Neuronal stem cell (in vitro differentiated cells): ENCODE measurements at regions not wholly inside any gene's neighbourhood (a gene's known extent, or its start where the extent isn't known, plus 50 kb on each side); places are given as distances from the start of the nearest gene placed in this dataset.

ENCODE experiments used
- DNase-seq: peaks from one replicate; pipeline ENCODE4 v3.0.0-alpha.2; 2013; ENCODE audit warnings: low spot score
- H2AFZ ChIP-seq: one replicate; pipeline ENCODE4 v1.6.1; 2013; ENCODE audit warnings: mild to moderate bottlenecking, low read length, inconsistent platforms
- H2AK5ac ChIP-seq: 2 replicates; pipeline ENCODE4 v1.6.1; 2013; ENCODE audit warnings: low read depth, mild to moderate bottlenecking, inconsistent platforms, low read length, moderate library complexity, mixed read lengths
- H2BK120ac ChIP-seq: 2 replicates; pipeline ENCODE4 v1.6.1; 2013; ENCODE audit warnings: low read depth, mild to moderate bottlenecking, inconsistent platforms, low read length, moderate library complexity, mixed read lengths
- H2BK12ac ChIP-seq: one replicate; pipeline ENCODE4 v1.6.1; 2013; ENCODE audit warnings: low read length, inconsistent platforms
- H2BK15ac ChIP-seq: 2 replicates; pipeline ENCODE4 v1.6.1; 2013; ENCODE audit warnings: mild to moderate bottlenecking, low read length, inconsistent platforms, mixed read lengths
- H2BK5ac ChIP-seq: one replicate; pipeline ENCODE4 v1.6.1; 2013; ENCODE audit warnings: inconsistent platforms, mild to moderate bottlenecking, low read length, moderate library complexity
- H3K14ac ChIP-seq: one replicate; pipeline ENCODE4 v1.6.1; 2013; ENCODE audit warnings: low read length, inconsistent platforms
- H3K18ac ChIP-seq: 2 replicates; pipeline ENCODE4 v1.6.1; 2013; ENCODE audit warnings: low read length, inconsistent platforms
- H3K23ac ChIP-seq: 2 replicates; pipeline ENCODE4 v1.6.1; 2013; ENCODE audit warnings: low read depth, mild to moderate bottlenecking, mixed read lengths, low read length, inconsistent platforms; ENCODE audit not compliant: poor library complexity
- H3K27ac ChIP-seq: replicated peaks from 3 replicates; pipeline ENCODE4 v1.5.1; 2013; ENCODE audit warnings: low read length, inconsistent platforms
- H3K27me3 ChIP-seq, 3 experiments: 2 replicates each; pipeline ENCODE4 v1.6.1; 2013; ENCODE audit warnings: low read length in 3 of 3, mild to moderate bottlenecking in 2 of 3, inconsistent platforms in 1 of 3, low read depth in 1 of 3, mixed read lengths in 1 of 3, moderate library complexity in 1 of 3; ENCODE audit not compliant: control insufficient read depth in 3 of 3, insufficient read depth in 3 of 3
- H3K36me3 ChIP-seq, 2 donors: replicated peaks in 1 of 2; 2 replicates each; pipeline ENCODE4 v1.6.1; 2013; ENCODE audit warnings: low read length in 2 of 2; ENCODE audit not compliant: control insufficient read depth in 2 of 2, insufficient read depth in 2 of 2
- H3K4ac ChIP-seq: 2 replicates; pipeline ENCODE4 v1.6.1; 2013; ENCODE audit warnings: inconsistent platforms, mild to moderate bottlenecking, low read length, moderate library complexity
- H3K4me1 ChIP-seq, 2 donors: 1 replicate in 1 of 2; 2 replicates in 1 of 2; pipeline ENCODE4 v1.6.1; 2013; ENCODE audit warnings: low read length in 2 of 2, low read depth in 1 of 2; ENCODE audit not compliant: control insufficient read depth in 2 of 2, insufficient read depth in 1 of 2
- H3K4me2 ChIP-seq: one replicate; pipeline ENCODE4 v1.6.1; 2013; ENCODE audit warnings: mild to moderate bottlenecking, low read length, inconsistent platforms; ENCODE audit not compliant: insufficient read depth, poor library complexity, severe bottlenecking
- H3K4me3 ChIP-seq, 2 donors: 2 replicates each; pipeline ENCODE4 v1.5.1; 2013; ENCODE audit warnings: low read length in 2 of 2, mild to moderate bottlenecking in 2 of 2, inconsistent platforms in 1 of 2, moderate library complexity in 1 of 2
- H3K79me1 ChIP-seq: one replicate; pipeline ENCODE4 v1.6.1; 2013; ENCODE audit warnings: low read depth, mild to moderate bottlenecking, inconsistent platforms, low read length, moderate library complexity
- H3K9ac ChIP-seq: one replicate; pipeline ENCODE4 v1.6.1; 2013; ENCODE audit warnings: mild to moderate bottlenecking, low read depth, low read length, inconsistent platforms; ENCODE audit not compliant: poor library complexity
- H3K9me3 ChIP-seq, 2 donors: replicated peaks in 1 of 2; 2 replicates each; pipeline versions ENCODE3 to v1.6.1; 2013; ENCODE audit warnings: low read length in 2 of 2, mild to moderate bottlenecking in 2 of 2, inconsistent platforms in 1 of 2, low read depth in 1 of 2, mixed read lengths in 1 of 2, moderate library complexity in 1 of 2; ENCODE audit not compliant: control insufficient read depth in 2 of 2, insufficient read depth in 1 of 2
- H4K8ac ChIP-seq: one replicate; pipeline ENCODE4 v1.6.1; 2013; ENCODE audit warnings: low read depth, mild to moderate bottlenecking, inconsistent platforms, low read length, moderate library complexity
- H4K91ac ChIP-seq: one replicate; pipeline ENCODE4 v1.6.1; 2013; ENCODE audit warnings: low read length, low read depth, mild to moderate bottlenecking, inconsistent platforms; ENCODE audit not compliant: poor library complexity
- WGBS, 2 donors: extraction: QIAGEN DNeasy Blood & Tissue Kit; methylation state at CpG; one replicate each; pipeline ENCODE4 v1.1.7; 2013; ENCODE audit warnings: missing lambda C conversion rate in 2 of 2, mixed read lengths in 1 of 2; ENCODE audit not compliant: insufficient read length in 2 of 2, insufficient replicate concordance in 1 of 2; ENCODE audit errors: extremely low coverage in 2 of 2; 5-methylcytosine and 5-hydroxymethylcytosine counted together

- Histone ChIP-seq H4K8ac (no peak overlapping the region), H2AK5ac (no peak overlapping the region), H2BK5ac (no peak overlapping the region), H3K27me3 (peaks cover 0 to 1% (median 0%) of the 10 kb centered on the region in 3 experiments), H3K9ac (no peak overlapping the region), H3K14ac (no peak overlapping the region), H2BK12ac (no peak overlapping the region), H3K23ac (no peak overlapping the region), H3K18ac (no peak overlapping the region), H2BK15ac (no peak overlapping the region), H3K79me1 (no peaks in the 10 kb centered on the region), H2BK120ac (no peak overlapping the region), H3K27ac (no peak overlapping the region), H3K4ac (no peak overlapping the region), H3K4me3 (no peak overlapping the region), H3K4me2 (no peak overlapping the region), H4K91ac (no peak overlapping the region), H3K9me3 (no peaks in the 10 kb centered on the region), H2AFZ (no peak overlapping the region), H3K4me1 (peaks cover 3 to 12% of the 10 kb centered on the region in 2 donors), H3K36me3 (no peaks in the 10 kb centered on the region)
- no peak for DNase-seq
- no CpG with 5 or more reads among the region's 4 CpGs for WGBS, 2 donors
Observed at GRCh38 chr2:15791294-15791693, 149.1 kb upstream of the MYCN start.

DNA sequence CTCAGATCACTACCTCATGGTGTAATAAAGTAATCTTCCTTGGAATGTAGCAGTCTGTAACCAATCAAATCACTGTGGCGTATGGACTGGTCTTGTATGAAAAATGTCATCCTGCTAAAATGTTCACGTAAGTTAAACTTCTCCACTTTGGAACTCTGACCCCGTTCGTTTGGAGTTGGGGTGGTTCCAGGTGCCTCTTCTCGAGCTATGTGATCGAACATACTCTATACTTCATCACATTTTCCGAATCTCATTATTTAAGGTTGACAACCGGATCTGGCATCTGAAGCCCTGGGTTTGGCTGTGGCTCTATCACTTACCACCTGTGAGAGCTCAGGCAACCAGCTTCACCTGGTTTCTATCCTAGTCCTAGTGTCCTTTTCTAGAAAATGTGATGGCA lies 148.0 kb upstream of the MYCN start:
- no peak overlapping the region for H3K9ac ChIP-seq
- H2BK120ac ChIP-seq, result no peak overlapping the region
- H3K4me3 ChIP-seq, result no peak overlapping the region
- H3K27ac ChIP-seq, result no peak overlapping the region
- peaks cover 3 to 12% of the 10 kb centered on the region in 2 donors for H3K4me1 ChIP-seq
- no peak overlapping the region for H4K91ac ChIP-seq
- no peaks in the 10 kb centered on the region for H3K36me3 ChIP-seq
- DNase-seq, result no peak
- no peak overlapping the region for H3K4ac ChIP-seq
- no peak overlapping the region for H3K23ac ChIP-seq
- no peak overlapping the region for H2BK5ac ChIP-seq
- H3K4me2 ChIP-seq, result no peak overlapping the region
- no peak overlapping the region for H2BK15ac ChIP-seq
- peaks cover 0 to 7% (median 0%) of the 10 kb centered on the region in 3 experiments for H3K27me3 ChIP-seq
- no peak overlapping the region for H3K14ac ChIP-seq
- no peak overlapping the region for H3K18ac ChIP-seq
- H2AFZ ChIP-seq, result no peak overlapping the region
- no peaks in the 10 kb centered on the region for H3K9me3 ChIP-seq
- H4K8ac ChIP-seq, result no peak overlapping the region
- H2AK5ac ChIP-seq, result no peak overlapping the region
- H3K79me1 ChIP-seq, result no peaks in the 10 kb centered on the region
- H2BK12ac ChIP-seq, result no peak overlapping the region
- no CpG with 5 or more reads among the region's 8 CpGs for WGBS, 2 donors

- Histone ChIP-seq H3K4me3 (no peak overlapping the region), H3K4me2 (no peak overlapping the region), H2AK5ac (peak overlapping the region; percentile 35), H2BK120ac (no peak overlapping the region), H4K8ac (no peak overlapping the region), H2BK5ac (no peak overlapping the region), H3K27ac (no peak overlapping the region), H2BK15ac (no peak overlapping the region), H3K4ac (no peak overlapping the region), H3K9ac (no peak overlapping the region), H3K14ac (no peak overlapping the region), H3K18ac (peak overlapping the region; percentile 22), H2BK12ac (no peak overlapping the region), H3K79me1 (no peaks in the 10 kb centered on the region), H2AFZ (no peak overlapping the region), H3K9me3 (no peaks in the 10 kb centered on the region), H4K91ac (no peak overlapping the region), H3K36me3 (no peaks in the 10 kb centered on the region), H3K27me3 (peaks cover 0 to 7% (median 0%) of the 10 kb centered on the region in 3 experiments), H3K4me1 (peaks cover 3 to 9% of the 10 kb centered on the region in 2 donors), H3K23ac (no peak overlapping the region)
- WGBS, 2 donors, result no CpG with 5 or more reads among the region's 8 CpGs
- DNase-seq, result no peak
Observed at GRCh38 chr2:15793078-15793913, 147.1 kb upstream of the MYCN start.

DNA sequence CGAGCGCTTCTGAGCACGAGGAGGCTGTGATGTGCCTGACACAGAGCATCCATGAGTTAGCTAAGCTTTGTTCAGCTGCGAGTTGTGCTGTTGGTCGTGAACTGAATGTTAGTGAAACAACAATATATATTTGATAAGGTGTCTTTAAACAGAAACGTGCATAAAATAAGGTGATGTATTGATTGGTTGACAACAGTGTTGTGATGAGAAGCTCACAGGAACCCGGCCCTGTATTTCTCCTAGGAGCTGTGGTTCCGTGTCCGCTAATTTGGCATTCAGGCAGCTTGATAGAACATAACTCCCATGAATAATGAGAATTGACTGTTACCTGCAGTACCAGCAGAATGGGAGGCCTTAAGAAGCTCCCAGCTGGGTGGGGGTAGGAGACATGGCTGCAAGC lies 146.4 kb upstream of the MYCN start:
- no peak overlapping the region for H2AK5ac ChIP-seq
- no peaks in the 10 kb centered on the region for H3K79me1 ChIP-seq
- H3K14ac ChIP-seq, result no peak overlapping the region
- DNase-seq, result no peak
- no peak overlapping the region for H4K91ac ChIP-seq
- H3K27ac ChIP-seq, result no peak overlapping the region
- no peak overlapping the region for H2BK5ac ChIP-seq
- H3K4me1 ChIP-seq, result peaks cover 0 to 5% of the 10 kb centered on the region in 2 donors
- no peak overlapping the region for H2BK120ac ChIP-seq
- no peak overlapping the region for H3K23ac ChIP-seq
- no CpG with 5 or more reads among the region's 9 CpGs for WGBS, 2 donors
- H2BK15ac ChIP-seq, result no peak overlapping the region
- H3K18ac ChIP-seq, result peak overlapping the region; percentile 5
- no peak overlapping the region for H2BK12ac ChIP-seq
- no peak overlapping the region for H3K4ac ChIP-seq
- no peak overlapping the region for H4K8ac ChIP-seq
- H3K9me3 ChIP-seq, result no peaks in the 10 kb centered on the region
- H2AFZ ChIP-seq, result no peak overlapping the region
- no peak overlapping the region for H3K9ac ChIP-seq
- H3K27me3 ChIP-seq, result peaks cover 0 to 7% (median 0%) of the 10 kb centered on the region in 3 experiments
- no peaks in the 10 kb centered on the region for H3K36me3 ChIP-seq
- H3K4me2 ChIP-seq, result no peak overlapping the region
- H3K4me3 ChIP-seq, result no peak overlapping the region
